ENCODE measurements at regions not wholly inside any gene's neighbourhood (a gene's known extent, or its start where the extent isn't known, plus 50 kb on each side); places are given as distances from the start of the nearest gene placed in this dataset.
"Not testable (repeated sequence)": the region's sequence is repeated elsewhere in the genome, so short reads cannot be mapped to it uniquely, and the experiment has no call there.

DNA sequence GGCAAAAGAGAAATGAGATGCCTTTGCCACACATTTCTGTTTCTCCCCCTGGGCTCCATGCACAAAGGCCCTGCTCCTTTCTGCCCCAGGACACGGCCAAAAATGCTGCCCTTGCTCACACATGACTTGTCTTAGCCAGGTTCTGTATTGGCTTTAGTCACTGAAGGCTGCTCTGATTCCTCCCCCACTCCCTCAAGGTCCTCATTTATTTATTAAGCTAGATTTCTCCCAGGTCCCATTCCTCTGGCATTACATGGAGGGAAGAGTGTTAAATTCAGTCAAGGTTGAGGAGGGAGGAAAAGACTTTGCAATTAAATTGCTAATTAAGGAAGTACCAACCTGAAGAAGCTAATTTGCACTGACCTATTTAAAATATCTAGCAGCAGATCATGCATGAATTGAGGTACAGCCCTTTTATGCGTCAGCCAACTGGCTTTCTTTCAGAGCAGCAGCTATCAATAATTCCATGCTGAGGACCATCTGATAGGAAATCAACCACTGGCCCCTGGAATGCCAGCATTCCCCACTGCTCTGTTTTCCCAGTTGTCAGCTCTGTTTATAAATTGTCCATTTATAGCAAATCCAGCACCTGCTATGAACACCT is 81.2 kb upstream of the MAP3K1 start:
- DNase-seq (ENCODE audit: low read depth, low spot score), result no peak
- H3K4me3 ChIP-seq (ENCODE audit: low read length), result no peak overlapping the region

DNA sequence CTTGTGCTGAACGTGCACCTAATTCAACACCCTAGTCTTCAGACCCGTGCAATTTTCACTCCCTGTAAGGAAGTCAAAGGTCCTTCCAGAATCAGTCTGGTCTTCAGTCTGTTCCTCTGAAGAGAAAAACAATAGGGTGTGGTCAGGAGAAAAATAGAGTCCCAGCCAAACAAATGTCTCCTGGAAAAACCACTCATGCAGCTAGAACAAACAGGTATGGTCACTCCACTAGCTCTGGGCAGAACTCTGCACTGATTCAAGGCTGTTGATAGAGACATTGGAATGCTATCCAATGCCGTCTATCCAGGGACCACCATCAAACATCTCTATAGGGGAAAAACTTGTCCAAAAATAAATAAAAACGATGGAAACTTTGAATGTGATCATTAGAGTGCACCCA is 81.8 kb upstream of the MAP3K1 start:
- DNase-seq (ENCODE audit: low read depth, low spot score), result no peak
- no peak overlapping the region for H3K4me3 ChIP-seq (ENCODE audit: low read length)

DNA sequence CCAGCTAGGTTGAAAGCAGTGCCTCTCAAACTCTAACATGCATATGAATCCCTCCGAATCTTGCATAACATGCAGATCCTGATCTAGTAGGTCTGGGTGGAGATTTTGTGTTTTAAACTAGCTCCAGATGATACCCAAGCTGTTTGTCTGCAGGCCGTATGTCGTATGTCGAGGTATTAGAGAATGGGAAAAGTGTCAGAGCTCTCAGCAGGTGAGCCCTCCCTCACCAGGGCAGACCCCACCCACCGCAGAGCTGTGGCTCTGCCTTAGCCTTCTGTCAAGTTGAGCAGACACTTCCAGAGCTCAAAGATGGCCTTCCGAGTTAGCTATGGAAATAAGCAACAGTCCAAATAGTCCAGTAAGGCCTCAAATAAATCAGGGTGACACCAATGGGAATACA is 83.2 kb upstream of the MAP3K1 start:
- no peak for DNase-seq (ENCODE audit: low read depth, low spot score)
- no peak overlapping the region for H3K4me3 ChIP-seq (ENCODE audit: low read length)

DNA sequence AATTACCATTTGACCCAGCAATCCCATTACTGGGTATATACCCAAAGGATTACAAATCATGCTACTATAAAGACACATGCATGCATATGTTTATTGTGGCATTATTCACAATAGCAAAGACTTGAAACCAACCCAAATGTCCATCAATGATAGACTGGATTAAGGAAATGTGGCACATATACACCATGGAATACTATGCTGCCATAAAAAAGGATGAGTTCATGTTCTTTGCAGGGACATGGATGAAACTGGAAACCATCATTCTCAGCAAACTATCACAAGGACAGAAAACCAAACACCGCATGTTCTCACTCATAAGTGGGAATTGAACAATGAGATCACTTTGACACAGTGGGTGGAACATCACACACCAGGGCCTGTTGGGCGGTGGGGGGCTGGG is 83.9 kb upstream of the MAP3K1 start:
- not testable (repeated sequence) for H3K4me3 ChIP-seq (ENCODE audit: low read length); DNase-seq (ENCODE audit: low read depth, low spot score)

DNA sequence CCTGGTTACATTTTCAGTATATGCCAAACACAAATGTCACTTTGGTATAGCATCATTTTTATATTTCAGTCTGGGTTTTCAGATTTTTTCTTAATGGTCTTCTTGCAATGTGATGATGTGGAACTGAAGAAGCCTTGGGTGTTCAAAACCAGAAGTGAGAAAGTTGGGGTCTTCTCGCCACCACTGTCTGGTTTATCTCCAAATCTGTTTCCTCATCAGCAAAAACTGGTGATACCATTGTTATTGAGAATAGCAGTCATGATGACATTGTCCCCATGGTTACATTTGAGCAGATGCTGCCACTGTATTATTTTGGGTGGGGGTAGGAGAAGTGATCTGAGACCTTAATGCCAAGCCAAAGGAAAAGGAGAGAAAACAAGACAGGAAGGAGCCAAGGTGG is 85.9 kb upstream of the MAP3K1 start:
- DNase-seq (ENCODE audit: low read depth, low spot score), result no peak
- no peak overlapping the region for H3K4me3 ChIP-seq (ENCODE audit: low read length)

DNA sequence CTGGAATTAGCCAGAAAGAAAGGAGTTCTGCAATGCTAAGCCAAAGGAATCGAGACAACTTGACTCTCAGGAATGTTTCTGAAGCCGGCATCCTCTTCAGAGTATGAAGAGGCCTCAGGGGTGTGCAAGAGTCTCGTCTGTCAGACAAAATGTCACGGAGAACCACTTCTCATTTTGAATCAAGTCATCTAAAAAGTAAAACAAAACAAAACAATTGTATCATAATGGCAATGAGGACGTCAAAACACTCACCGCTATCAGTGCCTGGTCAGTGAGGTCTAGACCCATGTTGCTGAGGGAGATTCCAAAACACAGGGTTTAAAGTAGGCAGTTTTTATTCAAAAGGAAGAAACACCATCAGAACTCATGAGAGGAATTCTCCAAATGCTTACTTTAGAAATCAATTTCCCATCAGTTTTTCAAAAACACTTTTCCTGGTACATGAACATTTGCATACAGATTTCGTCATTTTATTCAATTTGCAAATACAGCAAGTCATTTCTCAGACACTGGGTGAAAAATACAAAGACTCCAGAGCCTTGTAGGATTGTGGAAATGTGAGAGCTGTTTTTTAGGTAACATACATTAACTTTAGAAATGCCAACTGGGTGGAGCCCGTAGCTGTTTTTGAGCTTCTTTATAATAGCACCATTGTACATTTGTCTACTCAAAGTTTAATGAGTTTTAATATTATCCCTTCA is 89.5 kb upstream of the MAP3K1 start:
- no peak for DNase-seq (ENCODE audit: low read depth, low spot score)

DNA sequence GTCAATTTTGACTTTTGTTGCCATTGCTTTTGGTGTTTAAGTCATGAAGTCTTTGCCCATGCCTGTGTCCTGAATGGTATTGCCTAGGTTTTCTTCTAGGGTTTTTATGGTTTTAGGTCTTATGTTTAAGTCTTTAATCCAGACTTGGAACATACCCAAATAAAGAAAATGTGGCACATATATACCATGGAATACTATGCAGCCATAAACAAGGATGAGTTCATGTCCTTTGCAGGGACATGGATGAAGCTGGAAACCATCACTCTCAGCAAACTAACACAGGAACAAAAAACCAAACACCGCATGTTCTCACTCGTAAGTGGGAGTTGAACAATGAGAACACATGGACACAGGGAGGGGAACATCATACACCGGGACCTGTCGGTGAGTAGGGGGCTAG is 90.5 kb upstream of the MAP3K1 start:
- not testable (repeated sequence) for DNase-seq (ENCODE audit: low read depth, low spot score); H3K4me3 ChIP-seq (ENCODE audit: low read length)

More for the DNA sequence above, 89.5 kb upstream of the MAP3K1 start:
- H3K4me3 ChIP-seq (ENCODE audit: low read length), result no peak overlapping the region

DNA sequence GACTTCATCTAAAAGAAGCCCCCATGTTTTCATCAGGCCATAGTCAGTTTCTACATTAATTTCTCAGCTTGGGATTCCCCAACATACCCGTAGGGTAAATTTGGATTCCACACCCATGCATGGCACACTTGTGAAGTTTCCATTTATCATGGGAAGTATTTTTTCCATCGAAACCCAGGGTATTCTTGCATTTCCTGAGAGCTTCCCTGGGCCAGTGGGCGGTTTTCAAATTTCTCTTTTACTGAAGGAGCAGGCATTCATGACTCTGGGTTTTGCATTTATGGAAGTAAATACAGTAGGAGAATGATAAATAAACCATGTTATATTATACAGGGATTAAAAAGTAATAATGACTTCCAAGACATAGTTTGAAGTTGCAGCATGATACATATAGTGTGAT is 93.0 kb upstream of the MAP3K1 start:
- H3K4me3 ChIP-seq (ENCODE audit: low read length), result no peak overlapping the region
- DNase-seq (ENCODE audit: low read depth, low spot score), result no peak

DNA sequence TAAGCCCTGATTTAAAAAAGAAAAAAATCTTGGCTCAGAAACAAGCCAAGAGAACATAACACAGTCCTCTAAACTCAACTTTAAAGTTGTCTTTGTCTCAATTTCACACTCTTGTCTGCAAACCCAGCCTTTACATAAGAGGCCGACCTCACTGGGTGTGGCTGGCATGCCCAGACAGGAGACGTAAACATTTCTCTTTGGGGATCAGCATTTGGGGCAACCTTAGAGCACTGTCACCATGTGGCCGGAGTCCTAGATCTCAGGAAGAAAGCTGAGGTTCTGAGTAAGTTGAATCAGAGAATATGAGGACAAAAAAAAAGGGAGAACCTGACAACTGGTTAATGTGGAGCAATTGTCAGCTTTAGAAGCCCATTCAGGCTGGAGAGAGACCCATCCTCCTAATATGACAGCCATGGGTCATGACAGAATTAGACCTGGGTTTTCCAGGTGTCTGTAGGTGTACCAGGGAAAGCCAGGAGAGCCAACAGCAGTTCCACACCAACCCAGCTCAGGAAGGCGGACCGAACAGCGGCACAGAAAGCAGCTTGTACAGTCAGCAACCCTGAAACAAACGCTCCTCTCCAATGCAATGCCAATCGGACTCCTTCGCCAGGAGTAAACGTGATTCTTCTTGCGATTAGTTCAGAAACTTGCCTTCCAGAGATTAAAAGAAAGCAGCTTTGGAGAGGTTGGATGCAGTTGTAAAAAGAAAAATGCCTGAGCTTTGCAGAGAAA is 97.9 kb upstream of the MAP3K1 start:
- DNase-seq (ENCODE audit: low read depth, low spot score), result no peak
- H3K4me3 ChIP-seq (ENCODE audit: low read length), result no peak overlapping the region

DNA sequence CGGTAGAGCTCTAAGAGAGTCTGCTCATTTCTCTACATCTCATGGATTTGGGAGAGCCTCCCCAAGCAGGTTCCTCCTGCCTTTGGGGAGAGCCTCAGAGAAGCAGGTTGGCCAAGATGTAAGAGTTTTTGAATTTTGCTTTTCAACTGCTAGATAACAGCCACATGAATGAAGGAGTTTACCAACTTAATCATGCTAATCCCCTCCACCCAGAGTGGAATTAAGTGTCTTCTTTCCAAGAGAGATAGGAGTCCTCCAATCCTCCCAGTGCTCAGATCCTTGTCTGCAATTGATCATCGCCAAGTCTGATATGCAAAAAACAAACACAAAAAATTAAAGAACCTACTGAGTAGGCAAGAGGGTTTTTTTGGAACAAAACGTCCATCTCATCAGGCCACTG is 99.4 kb upstream of the MAP3K1 start:
- DNase-seq (ENCODE audit: low read depth, low spot score), result no peak
- no peak overlapping the region for H3K4me3 ChIP-seq (ENCODE audit: low read length)

DNA sequence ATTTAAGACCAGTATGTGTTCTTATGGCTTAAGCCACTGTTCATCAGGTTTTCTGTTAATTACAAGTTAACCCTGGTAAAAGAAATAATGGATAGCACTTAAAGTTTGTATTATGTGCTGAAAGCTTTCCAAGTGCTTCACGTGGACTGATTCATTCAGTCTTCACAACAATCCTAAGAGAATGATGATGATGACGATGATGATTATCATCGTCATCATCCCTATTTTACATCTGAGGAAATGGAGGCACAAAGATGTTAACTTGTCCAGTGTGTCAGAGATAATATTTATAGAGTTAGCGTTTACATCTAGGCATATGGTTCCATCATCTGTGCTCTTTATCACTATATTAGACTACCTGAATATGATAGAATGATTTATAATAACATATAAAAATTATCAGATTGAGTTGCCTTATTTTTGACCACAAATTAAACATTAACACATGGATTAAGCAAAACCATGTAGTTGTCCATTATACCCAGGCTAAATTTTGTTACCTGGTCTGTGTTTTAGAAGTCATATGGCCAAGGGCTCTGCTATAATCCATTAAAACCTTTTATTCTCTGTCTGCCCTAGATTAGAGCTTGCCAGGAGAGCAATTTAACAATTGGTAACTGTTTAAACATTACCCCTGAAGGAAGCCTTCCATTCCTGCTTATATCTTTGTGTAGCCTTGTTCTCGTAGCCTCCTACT is 102.3 kb upstream of the MAP3K1 start:
- no peak for DNase-seq (ENCODE audit: low read depth, low spot score)
- no peak overlapping the region for H3K4me3 ChIP-seq (ENCODE audit: low read length)

DNA sequence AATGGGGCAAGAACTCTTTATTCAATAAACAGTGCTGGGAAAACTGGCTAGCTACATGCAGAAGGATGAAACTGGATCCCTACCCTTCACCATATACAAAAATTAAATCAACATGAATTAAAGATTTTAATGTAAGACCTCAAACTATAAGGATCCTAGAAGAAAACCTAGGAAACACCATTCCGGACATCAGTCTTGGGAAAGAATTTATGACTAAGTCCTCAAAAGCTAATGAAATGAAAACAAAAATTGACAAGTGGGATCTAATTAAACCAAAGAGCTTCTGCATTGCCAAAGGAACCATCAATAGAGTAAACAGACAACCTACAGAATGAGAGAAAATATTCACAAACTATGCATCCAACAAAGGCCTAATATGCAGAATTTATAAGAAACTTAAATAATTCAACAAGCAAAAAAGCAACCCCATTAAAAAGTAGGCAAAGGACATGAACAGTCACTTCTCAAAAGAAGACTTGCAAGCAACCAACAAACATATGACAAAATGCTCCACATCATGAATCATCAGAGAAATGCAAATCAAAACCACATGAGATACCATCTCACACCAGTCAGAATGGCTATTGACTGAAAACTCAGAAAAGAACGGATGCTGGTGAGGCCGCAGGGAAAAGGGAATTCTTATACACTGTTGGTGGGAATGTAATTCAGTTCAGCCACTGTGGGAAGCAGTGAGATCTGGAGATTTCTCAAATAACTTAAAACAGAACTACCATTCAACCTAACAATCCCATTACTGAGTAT is 104.3 kb upstream of the MAP3K1 start:
- H3K4me3 ChIP-seq (ENCODE audit: low read length), result no peak overlapping the region
- no peak for DNase-seq (ENCODE audit: low read depth, low spot score)

DNA sequence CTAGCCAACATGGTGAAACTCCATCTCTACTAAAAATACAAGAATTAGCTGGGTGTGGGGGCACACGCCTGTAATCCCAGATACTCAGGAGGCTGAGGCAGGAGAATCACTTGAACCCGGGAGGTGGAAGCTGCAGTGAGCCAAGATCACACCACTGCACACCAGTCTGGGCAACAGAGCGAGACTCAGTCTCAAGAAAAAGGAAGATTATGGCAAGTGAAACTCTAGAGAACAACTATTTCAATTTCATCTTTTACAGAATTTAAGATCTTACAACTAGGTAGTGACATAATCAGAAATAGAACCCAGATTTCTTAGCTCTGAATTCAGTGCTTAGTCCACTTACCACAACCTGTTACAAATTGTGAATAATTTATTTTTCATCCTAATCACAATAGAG is 108.8 kb upstream of the MAP3K1 start:
- DNase-seq (ENCODE audit: low read depth, low spot score), result no peak
- no peak overlapping the region for H3K4me3 ChIP-seq (ENCODE audit: low read length)

DNA sequence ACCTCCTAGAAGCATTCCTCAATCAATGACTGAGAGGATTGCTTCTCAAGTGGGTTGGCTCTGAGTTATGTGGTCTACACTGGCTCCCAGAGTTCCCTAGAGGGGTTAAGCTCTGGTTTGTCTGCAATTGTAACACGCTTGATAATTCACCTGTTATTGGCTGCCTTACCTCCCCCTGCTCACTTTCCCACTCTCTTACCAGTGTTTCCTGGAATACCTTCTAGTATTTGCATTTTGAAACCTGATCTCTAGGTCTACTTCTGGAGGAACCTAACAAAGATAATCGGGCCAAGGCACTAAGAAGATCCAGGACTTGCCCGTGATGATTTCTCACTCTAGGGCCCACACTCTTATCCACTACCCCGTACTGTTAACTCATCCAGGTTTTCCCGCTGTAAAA is 110.1 kb upstream of the MAP3K1 start:
- no peak for DNase-seq (ENCODE audit: low read depth, low spot score)
- no peak overlapping the region for H3K4me3 ChIP-seq (ENCODE audit: low read length)

DNA sequence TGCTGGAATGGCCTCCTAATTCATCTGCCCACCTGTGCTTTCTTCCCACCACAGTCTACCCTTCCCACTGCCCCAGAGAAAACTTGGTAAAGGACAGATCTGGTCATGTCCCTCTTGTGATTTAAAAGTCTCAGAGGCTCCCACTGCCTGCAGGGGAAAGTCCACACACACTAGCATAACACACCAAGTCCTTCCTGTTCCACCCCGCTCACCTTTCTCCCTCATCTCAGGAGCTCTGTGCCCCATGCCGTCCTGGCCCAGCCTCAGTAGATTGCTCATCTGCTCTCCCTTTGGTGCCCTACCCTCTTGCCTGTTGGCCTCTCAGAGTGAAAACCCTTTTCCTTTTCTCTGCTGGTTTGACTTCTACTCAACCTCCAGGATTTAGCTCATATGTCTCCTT is 111.4 kb upstream of the MAP3K1 start:
- no peak for DNase-seq (ENCODE audit: low read depth, low spot score)
- H3K4me3 ChIP-seq (ENCODE audit: low read length), result no peak overlapping the region

DNA sequence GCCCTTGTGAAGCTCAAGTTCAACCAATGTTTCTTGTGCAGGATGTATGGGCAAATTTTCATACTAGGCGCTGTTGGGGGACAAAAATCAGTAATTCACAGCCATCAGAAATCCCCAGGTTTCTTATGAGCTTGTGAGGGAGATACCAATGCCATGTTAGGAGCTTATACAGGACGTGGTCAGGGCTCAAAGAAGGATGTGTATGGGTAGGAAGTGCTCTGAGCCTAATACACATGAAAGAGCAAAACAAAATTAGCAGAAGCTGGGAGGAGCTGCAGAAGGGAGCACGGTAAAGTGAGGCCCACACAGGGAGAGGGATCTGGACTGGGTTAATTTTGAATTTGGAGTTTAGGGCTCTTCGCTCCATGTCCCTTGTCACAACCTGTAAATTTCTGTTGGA is 114.6 kb upstream of the MAP3K1 start:
- no peak overlapping the region for H3K4me3 ChIP-seq (ENCODE audit: low read length)
- DNase-seq (ENCODE audit: low read depth, low spot score), result no peak

DNA sequence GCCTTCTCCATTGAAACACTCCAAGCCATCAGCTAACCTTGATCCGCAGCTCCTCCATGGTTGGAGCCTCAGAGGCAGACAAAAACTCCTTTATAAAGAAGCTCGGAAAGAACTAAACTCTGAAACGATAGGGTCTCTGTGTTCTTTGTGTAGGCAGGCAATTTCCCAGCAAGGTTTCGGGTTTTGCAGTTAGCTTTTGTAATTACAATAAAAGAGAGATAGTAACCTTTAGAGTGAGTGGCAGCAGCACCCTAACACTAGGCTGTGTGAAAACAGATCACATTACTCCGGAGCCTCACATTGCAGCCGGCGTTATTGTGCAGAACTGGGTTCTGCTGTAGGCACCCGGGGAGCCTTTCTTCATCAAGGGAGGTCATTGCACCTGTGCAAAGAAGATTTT is 115.8 kb upstream of the MAP3K1 start:
- no peak overlapping the region for H3K4me3 ChIP-seq (ENCODE audit: low read length)
- DNase-seq (ENCODE audit: low read depth, low spot score), result no peak

DNA sequence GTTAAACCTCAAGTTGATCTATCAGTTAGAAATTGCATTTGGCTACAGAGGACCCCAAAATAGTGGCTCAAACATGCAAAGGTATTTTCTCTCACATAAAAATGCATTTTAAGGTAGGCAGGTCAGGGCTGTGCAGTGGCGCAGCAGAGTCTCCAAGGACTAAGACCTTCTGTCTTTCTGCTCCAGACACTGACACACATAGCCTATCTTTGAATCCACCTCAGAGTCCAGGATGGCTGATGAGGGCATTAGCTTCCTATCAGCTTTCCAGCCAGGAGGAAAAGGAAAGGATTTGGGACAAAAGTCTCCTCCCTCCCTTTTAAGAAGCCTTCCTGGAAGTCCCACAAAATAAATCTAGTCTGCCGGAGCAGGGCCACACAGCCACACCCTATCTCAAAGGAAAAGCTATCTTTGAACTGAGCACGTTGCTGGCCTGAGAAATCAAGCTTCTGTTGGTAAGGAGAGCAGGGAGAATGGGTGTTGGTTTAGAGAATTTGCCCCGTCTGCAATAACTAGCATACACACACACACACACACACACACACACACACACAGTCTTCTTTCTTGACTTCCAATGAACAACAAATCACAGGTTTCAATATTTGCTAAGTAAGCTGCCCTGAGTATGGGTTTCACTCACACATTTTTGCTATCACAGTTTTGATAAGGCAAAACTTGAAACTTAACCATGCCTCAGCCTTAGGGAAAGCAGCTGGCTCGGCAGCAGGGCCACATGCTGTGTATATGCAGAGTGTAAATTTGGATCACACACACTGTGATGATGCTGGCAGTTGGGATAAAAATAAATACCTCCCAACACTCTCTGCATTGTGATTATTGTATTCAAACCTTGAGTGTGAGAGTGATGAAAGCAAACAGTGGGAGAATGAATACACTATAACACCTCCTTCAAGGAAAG is 116.6 kb upstream of the MAP3K1 start:
- DNase-seq (ENCODE audit: low read depth, low spot score), result no peak

More for the DNA sequence above, 116.6 kb upstream of the MAP3K1 start:
- H3K4me3 ChIP-seq (ENCODE audit: low read length), result no peak overlapping the region
